ENCODE measurements at regions not wholly inside any gene's neighbourhood (a gene's known extent, or its start where the extent isn't known, plus 50 kb on each side); places are given as distances from the start of the nearest gene placed in this dataset.

GRCh38 chr9:16192403-16193017 lies 639.7 kb downstream of the CCDC171 start:
- DNase-seq: no peak
- intact Hi-C loops (cut with DNase I; ENCODE audit: low total_unique reads): no loop called here
- Histone ChIP-seq H3K4me3 (no peak overlapping the region), H3K36me3 (no peaks in the 10 kb centered on the region), H3K4me1 (peaks cover 0 to 4% of the 10 kb centered on the region in 2 donors), H3K27me3 (no peaks in the 10 kb centered on the region), H3K9me3 (no peaks in the 10 kb centered on the region), H3K27ac (peak overlapping the region; percentile 46 to 68)
- TF ChIP-seq POLR2A (IDR thresholded peaks at IDR 0.05): no peak
- no peak for TF ChIP-seq CTCF (IDR thresholded peaks at IDR 0.05)

- peak overlapping the region; percentile 46 to 68 for H3K27ac ChIP-seq
- intact Hi-C loops (cut with DNase I; ENCODE audit: low total_unique reads): no loop called here
- TF ChIP-seq POLR2A (IDR thresholded peaks at IDR 0.05) (no peak), CTCF (IDR thresholded peaks at IDR 0.05) (no peak)
These were observed 640.2 kb downstream of the CCDC171 start for GRCh38 chr9:16193066-16193465.

GRCh38 chr9:16196206-16196605 lies 643.4 kb downstream of the CCDC171 start:
- TF ChIP-seq POLR2A (IDR thresholded peaks at IDR 0.05): no peak
- TF ChIP-seq CTCF (IDR thresholded peaks at IDR 0.05): no peak
- Histone ChIP-seq H3K27ac (peak overlapping the region in 1 of 2 donors; percentile 75), H3K9me3 (no peaks in the 10 kb centered on the region), H3K4me1 (peaks cover 0 to 4% of the 10 kb centered on the region in 2 donors), H3K4me3 (no peak overlapping the region), H3K27me3 (no peaks in the 10 kb centered on the region), H3K36me3 (no peaks in the 10 kb centered on the region)
- DNase-seq: no peak
- intact Hi-C loops (cut with DNase I; ENCODE audit: low total_unique reads): no loop called here

More at GRCh38 chr9:16193066-16193465, 640.2 kb downstream of the CCDC171 start:
- peaks cover 0 to 4% of the 10 kb centered on the region in 2 donors for H3K4me1 ChIP-seq
- H3K27me3 ChIP-seq: no peaks in the 10 kb centered on the region
- no peak overlapping the region for H3K4me3 ChIP-seq
- no peak for DNase-seq
- H3K36me3 ChIP-seq: no peaks in the 10 kb centered on the region
- no peaks in the 10 kb centered on the region for H3K9me3 ChIP-seq

GRCh38 chr9:16197578-16198370 lies 644.9 kb downstream of the CCDC171 start:
- Histone ChIP-seq H3K4me1 (no peaks in the 10 kb centered on the region), H3K9me3 (no peaks in the 10 kb centered on the region), H3K27me3 (no peaks in the 10 kb centered on the region), H3K27ac (peak overlapping the region; percentile 66 to 75), H3K4me3 (no peak overlapping the region), H3K36me3 (no peaks in the 10 kb centered on the region)
- no peak for DNase-seq
- intact Hi-C loops (cut with DNase I; ENCODE audit: low total_unique reads): no loop called here
- TF ChIP-seq CTCF (IDR thresholded peaks at IDR 0.05): no peak
- TF ChIP-seq POLR2A (IDR thresholded peaks at IDR 0.05): no peak

GRCh38 chr9:16198996-16199395 lies 646.2 kb downstream of the CCDC171 start:
- Histone ChIP-seq H3K27me3 (no peaks in the 10 kb centered on the region), H3K9me3 (no peaks in the 10 kb centered on the region), H3K36me3 (no peaks in the 10 kb centered on the region), H3K27ac (no peak overlapping the region), H3K4me3 (no peak overlapping the region), H3K4me1 (no peaks in the 10 kb centered on the region)
- intact Hi-C loops (cut with DNase I; ENCODE audit: low total_unique reads): no loop called here
- no peak for TF ChIP-seq CTCF (IDR thresholded peaks at IDR 0.05)
- no peak for TF ChIP-seq POLR2A (IDR thresholded peaks at IDR 0.05)
- no peak for DNase-seq
